Pulmonary artery endothelial cell (primary cell): ENCODE measurements at regions not wholly inside any gene's neighbourhood (a gene's known extent, or its start where the extent isn't known, plus 50 kb on each side); places are given as distances from the start of the nearest gene placed in this dataset.
A peak's percentile ranks its signal among the peaks of the same experiment; 100 is the strongest.

Experiments
- DNase-seq: peaks from one replicate; pipeline ENCODE4 v3.0.0-alpha.2; 2011; ENCODE audit warnings: low read depth, low spot score

- DNase-seq = no peak
Measured at GRCh38 chr2:136479696-136480095, 285.6 kb upstream of the THSD7B start.

- DNase-seq = no peak
Measured at GRCh38 chr2:136468799-136469369, 296.5 kb upstream of the THSD7B start.

GRCh38 chr2:136452528-136452927 is 312.8 kb upstream of the THSD7B start:
- DNase-seq = no peak

GRCh38 chr2:136448986-136449780 is 316.2 kb upstream of the THSD7B start:
- no peak for DNase-seq

- DNase-seq = no peak
Measured at GRCh38 chr2:136448432-136448831, 316.9 kb upstream of the THSD7B start.

- DNase-seq = no peak
Measured at GRCh38 chr2:136444323-136444722, 321.0 kb upstream of the THSD7B start.

GRCh38 chr2:136443661-136444060 is 321.7 kb upstream of the THSD7B start:
- DNase-seq = no peak

- DNase-seq = no peak
Measured at GRCh38 chr2:136441979-136442714, 323.2 kb upstream of the THSD7B start.

GRCh38 chr2:136439064-136439676 is 321.2 kb upstream of the CXCR4 start:
- no peak for DNase-seq

GRCh38 chr2:136437461-136437860 is 319.5 kb upstream of the CXCR4 start:
- DNase-seq = no peak

GRCh38 chr2:136436936-136437335 is 319.0 kb upstream of the CXCR4 start:
- DNase-seq = no peak

- no peak for DNase-seq
Measured at GRCh38 chr2:136434251-136434715, 316.3 kb upstream of the CXCR4 start.

- DNase-seq = no peak
Measured at GRCh38 chr2:136433261-136433660, 315.3 kb upstream of the CXCR4 start.

- DNase-seq = no peak
Measured at GRCh38 chr2:136424112-136424511, 306.2 kb upstream of the CXCR4 start.

- DNase-seq = peak; percentile 4
Measured at GRCh38 chr2:136423516-136423996, 305.6 kb upstream of the CXCR4 start.

- no peak for DNase-seq
Measured at GRCh38 chr2:136422512-136422911, 304.6 kb upstream of the CXCR4 start.

- no peak for DNase-seq
Measured at GRCh38 chr2:136420346-136420745, 302.4 kb upstream of the CXCR4 start.

- no peak for DNase-seq
Measured at GRCh38 chr2:136411946-136412345, 294.0 kb upstream of the CXCR4 start.

- no peak for DNase-seq
Measured at GRCh38 chr2:136410673-136411072, 292.7 kb upstream of the CXCR4 start.

GRCh38 chr2:136408795-136409194 is 290.8 kb upstream of the CXCR4 start:
- no peak for DNase-seq

- DNase-seq = no peak
Measured at GRCh38 chr2:136407952-136408318, 290.0 kb upstream of the CXCR4 start.
